Suprapubic skin (tissue), 3 donors: ENCODE measurements at regions not wholly inside any gene's neighbourhood (a gene's known extent, or its start where the extent isn't known, plus 50 kb on each side); places are given as distances from the start of the nearest gene placed in this dataset.

Source experiments
- POLR2AphosphoS5 ChIP-seq, 3 donors: sonication (generic); formaldehyde crosslinking; IDR thresholded peaks; one replicate each; pipeline ENCODE4 v1.6.1; 2017; ENCODE audit warnings: antibody characterized with exemption in 3 of 3
- TF ChIP-seq, protein P1 (sequence below), 2 donors: fragments of 200-600 bp in 1 of 2; fragments of 450-650 bp in 1 of 2; sonication (generic) in 1 of 2; IDR thresholded peaks; one replicate each; pipeline ENCODE4 v1.5.1; 2016 to 2019; ENCODE audit warnings: antibody characterized with exemption in 2 of 2, mild to moderate bottlenecking in 1 of 2, moderate library complexity in 1 of 2

DNA sequence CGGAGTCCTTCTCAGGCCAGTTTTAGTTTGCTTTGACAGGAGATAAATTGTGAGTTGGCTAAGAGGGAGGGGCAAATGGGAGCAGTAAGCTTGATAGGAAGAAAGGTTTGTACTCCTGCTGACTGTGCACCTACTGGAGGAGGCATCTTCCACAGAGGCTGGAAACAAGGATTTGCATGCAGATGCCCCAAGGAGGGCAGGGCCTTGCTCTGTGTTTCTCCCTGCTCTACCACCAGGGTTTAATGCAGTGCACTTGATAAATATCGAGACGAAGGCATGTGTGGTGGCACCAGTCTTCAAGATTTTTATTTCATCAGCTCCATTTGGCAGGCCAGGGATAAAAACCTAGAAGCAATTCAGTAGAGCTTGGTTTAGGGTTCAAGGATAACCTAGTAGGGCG, 210.5 kb upstream of the C16orf82 start:
- TF ChIP-seq, protein P1, sequence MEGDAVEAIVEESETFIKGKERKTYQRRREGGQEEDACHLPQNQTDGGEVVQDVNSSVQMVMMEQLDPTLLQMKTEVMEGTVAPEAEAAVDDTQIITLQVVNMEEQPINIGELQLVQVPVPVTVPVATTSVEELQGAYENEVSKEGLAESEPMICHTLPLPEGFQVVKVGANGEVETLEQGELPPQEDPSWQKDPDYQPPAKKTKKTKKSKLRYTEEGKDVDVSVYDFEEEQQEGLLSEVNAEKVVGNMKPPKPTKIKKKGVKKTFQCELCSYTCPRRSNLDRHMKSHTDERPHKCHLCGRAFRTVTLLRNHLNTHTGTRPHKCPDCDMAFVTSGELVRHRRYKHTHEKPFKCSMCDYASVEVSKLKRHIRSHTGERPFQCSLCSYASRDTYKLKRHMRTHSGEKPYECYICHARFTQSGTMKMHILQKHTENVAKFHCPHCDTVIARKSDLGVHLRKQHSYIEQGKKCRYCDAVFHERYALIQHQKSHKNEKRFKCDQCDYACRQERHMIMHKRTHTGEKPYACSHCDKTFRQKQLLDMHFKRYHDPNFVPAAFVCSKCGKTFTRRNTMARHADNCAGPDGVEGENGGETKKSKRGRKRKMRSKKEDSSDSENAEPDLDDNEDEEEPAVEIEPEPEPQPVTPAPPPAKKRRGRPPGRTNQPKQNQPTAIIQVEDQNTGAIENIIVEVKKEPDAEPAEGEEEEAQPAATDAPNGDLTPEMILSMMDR (IDR thresholded peaks at IDR 0.05) = no peak
- TF ChIP-seq POLR2AphosphoS5 (IDR thresholded peaks at IDR 0.05) = no peak
